ENCODE measurements at regions not wholly inside any gene's neighbourhood (a gene's known extent, or its start where the extent isn't known, plus 50 kb on each side); places are given as distances from the start of the nearest gene placed in this dataset.
A peak's percentile ranks its signal among the peaks of the same experiment; 100 is the strongest.

DNA sequence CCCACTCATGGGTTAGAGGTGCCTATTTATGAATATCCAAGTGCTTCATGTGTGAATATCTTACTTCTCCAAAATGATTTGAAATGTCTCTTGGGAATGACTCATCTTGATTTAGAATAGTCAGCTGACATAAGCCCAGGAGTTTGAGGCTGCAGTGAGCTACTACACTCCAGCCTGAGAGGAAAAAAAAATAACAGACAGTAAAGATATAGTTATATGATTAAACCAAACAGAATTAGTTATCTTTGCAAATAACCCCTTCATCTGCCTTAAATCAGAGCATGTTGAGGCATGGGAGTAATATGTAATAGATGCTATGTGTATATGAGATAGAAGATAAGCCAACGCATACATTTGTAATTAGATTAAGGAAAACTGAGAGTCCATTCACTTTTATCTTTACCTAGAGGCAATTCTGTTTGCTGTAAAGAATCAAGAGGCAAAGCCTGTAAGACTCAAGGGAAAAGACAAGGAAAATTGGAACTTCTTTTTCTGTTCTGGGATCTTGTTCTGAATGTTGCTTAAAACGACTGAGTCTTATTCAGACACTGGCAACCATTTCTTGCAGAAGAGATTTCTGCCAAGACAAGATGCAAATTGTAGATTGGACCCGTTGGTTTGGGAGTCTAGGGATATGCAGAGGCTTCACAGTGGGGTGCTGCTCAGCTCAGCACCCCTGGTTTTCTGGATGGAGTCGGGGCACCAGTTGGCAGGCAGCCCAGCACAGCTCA, 104.4 kb downstream of the LIPG start (continued):
- TF ChIP-seq, protein P1, sequence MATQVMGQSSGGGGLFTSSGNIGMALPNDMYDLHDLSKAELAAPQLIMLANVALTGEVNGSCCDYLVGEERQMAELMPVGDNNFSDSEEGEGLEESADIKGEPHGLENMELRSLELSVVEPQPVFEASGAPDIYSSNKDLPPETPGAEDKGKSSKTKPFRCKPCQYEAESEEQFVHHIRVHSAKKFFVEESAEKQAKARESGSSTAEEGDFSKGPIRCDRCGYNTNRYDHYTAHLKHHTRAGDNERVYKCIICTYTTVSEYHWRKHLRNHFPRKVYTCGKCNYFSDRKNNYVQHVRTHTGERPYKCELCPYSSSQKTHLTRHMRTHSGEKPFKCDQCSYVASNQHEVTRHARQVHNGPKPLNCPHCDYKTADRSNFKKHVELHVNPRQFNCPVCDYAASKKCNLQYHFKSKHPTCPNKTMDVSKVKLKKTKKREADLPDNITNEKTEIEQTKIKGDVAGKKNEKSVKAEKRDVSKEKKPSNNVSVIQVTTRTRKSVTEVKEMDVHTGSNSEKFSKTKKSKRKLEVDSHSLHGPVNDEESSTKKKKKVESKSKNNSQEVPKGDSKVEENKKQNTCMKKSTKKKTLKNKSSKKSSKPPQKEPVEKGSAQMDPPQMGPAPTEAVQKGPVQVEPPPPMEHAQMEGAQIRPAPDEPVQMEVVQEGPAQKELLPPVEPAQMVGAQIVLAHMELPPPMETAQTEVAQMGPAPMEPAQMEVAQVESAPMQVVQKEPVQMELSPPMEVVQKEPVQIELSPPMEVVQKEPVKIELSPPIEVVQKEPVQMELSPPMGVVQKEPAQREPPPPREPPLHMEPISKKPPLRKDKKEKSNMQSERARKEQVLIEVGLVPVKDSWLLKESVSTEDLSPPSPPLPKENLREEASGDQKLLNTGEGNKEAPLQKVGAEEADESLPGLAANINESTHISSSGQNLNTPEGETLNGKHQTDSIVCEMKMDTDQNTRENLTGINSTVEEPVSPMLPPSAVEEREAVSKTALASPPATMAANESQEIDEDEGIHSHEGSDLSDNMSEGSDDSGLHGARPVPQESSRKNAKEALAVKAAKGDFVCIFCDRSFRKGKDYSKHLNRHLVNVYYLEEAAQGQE (IDR thresholded peaks at IDR 0.05; ENCODE audit: low read depth, low read length): no peak
- no peak for TF ChIP-seq RXRA (IDR thresholded peaks at IDR 0.05; ENCODE audit: borderline replicate concordance, low read depth)
- TF ChIP-seq, protein P2, sequence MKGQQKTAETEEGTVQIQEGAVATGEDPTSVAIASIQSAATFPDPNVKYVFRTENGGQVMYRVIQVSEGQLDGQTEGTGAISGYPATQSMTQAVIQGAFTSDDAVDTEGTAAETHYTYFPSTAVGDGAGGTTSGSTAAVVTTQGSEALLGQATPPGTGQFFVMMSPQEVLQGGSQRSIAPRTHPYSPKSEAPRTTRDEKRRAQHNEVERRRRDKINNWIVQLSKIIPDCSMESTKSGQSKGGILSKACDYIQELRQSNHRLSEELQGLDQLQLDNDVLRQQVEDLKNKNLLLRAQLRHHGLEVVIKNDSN (IDR thresholded peaks at IDR 0.05; ENCODE audit: borderline replicate concordance, low read depth): peak; percentile 58; the same call in 1 of the 2 replicates

DNA sequence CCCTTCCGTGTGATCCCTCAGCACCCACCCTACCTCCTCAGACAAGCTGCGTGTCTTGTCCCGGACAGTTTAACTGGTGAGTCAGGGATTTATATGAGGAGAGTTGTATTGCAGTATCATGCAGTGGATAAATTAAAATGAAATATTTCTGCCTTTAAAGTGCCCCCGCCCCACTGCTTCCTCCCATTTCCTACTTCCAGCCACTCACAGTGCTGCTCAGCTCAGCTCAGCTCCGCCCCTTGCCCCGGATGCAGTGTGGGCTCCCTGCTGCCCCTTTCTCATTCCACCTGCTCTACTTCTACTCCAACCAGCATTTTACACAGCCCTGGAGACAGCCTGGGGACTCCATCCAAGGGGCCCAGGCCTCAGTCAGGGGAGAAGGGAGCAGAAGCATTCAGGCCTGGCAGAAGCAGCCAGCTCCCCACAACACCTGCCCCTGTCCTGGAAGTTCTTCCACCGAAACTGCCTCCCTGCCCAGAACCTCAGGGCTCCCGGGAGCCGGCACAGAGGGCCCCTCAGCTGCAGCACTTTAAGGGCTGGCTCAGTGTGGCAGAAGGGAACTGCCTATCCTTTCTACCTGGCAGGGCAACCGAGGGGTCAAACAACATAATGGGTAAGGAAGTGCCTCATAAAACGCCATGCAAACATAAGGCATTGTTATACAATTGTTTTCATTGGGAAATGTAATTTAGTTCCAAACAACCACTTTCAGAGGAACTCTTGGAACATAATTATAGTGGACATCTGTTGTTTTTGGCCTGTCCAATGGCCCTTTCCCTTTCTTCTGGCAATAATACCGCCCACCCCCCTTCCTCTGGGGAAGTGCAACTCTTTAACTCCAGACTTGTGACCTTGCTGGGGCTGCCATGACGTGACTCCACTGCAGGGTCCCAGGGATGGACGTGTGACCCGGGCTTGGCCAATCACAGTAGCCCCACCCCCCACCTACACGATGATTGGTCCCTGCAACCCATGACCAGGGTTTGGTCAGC, 102.3 kb downstream of the LIPG start:
- Histone ChIP-seq H3K9me2 (no peaks in the 10 kb centered on the region), H3K9me3 (no peaks in the 10 kb centered on the region), H3F3A (replicated peaks; ENCODE audit: insufficient read depth) (peaks cover 19% of the 10 kb centered on the region), H3K4me2 (no peak overlapping the region), H2AFZ (ENCODE audit: low read depth) (no peak overlapping the region), H3K9ac (no peak overlapping the region), H3K4me3 (ENCODE audit: low read depth in 2 of 2, low read length in 1 of 2) (no peak overlapping the region), H4K20me1 (ENCODE audit: insufficient read depth) (no peaks in the 10 kb centered on the region), H3K27ac (ENCODE audit: low read depth in 2 of 2, low read length in 1 of 2) (no peak overlapping the region), H3K27me3 (ENCODE audit: insufficient read depth) (no peaks in the 10 kb centered on the region), H3K4me1 (ENCODE audit: control insufficient read depth in 1 of 2, insufficient read depth in 2 of 2, low read depth in 1 of 2, low read length in 1 of 2) (peaks cover 8 to 11% of the 10 kb centered on the region in 2 experiments), H3K36me3 (replicated peaks in 1 of 2; ENCODE audit: control insufficient read depth in 1 of 2, insufficient read depth in 2 of 2, low read length in 1 of 2) (no peaks in the 10 kb centered on the region), H3K79me2 (ENCODE audit: insufficient read depth) (no peaks in the 10 kb centered on the region)
- DNase-seq: no peak
- WGBS (ENCODE audit: low lambda C conversion rate): 84% methylated on average over 16 of the region's 16 CpGs
- TF ChIP-seq TEAD4 (IDR thresholded peaks at IDR 0.05; ENCODE audit: borderline replicate concordance, insufficient read depth) (no peak), SIN3A (IDR thresholded peaks at IDR 0.05; ENCODE audit: borderline replicate concordance, low read depth, low read length) (no peak), FOXM1 (IDR thresholded peaks at IDR 0.05; ENCODE audit: low read depth) (no peak), TAF1 (IDR thresholded peaks at IDR 0.05; ENCODE audit: borderline replicate concordance, low read depth, low read length) (no peak)
- TF ChIP-seq, protein P3, sequence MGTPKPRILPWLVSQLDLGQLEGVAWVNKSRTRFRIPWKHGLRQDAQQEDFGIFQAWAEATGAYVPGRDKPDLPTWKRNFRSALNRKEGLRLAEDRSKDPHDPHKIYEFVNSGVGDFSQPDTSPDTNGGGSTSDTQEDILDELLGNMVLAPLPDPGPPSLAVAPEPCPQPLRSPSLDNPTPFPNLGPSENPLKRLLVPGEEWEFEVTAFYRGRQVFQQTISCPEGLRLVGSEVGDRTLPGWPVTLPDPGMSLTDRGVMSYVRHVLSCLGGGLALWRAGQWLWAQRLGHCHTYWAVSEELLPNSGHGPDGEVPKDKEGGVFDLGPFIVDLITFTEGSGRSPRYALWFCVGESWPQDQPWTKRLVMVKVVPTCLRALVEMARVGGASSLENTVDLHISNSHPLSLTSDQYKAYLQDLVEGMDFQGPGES (IDR thresholded peaks at IDR 0.05; ENCODE audit: low read depth, low read length): no peak
- ChIA-PET POLR2A (no interaction called here), CTCF (no interaction called here)
